ENCODE measurements at regions not wholly inside any gene's neighbourhood (a gene's known extent, or its start where the extent isn't known, plus 50 kb on each side); places are given as distances from the start of the nearest gene placed in this dataset.

- TF ChIP-seq CTCF (IDR thresholded peaks at IDR 0.05; ENCODE audit: low read depth, low read length), result no peak
- TF ChIP-seq POLR2A (IDR thresholded peaks at IDR 0.05; ENCODE audit: extremely low read depth, insufficient read length), result no peak
Observed at GRCh38 chr6:95328231-95328630, 249.1 kb upstream of the MANEA start.

All from NB4 (cell line).